ENCODE measurements at regions not wholly inside any gene's neighbourhood (a gene's known extent, or its start where the extent isn't known, plus 50 kb on each side); places are given as distances from the start of the nearest gene placed in this dataset.

DNA sequence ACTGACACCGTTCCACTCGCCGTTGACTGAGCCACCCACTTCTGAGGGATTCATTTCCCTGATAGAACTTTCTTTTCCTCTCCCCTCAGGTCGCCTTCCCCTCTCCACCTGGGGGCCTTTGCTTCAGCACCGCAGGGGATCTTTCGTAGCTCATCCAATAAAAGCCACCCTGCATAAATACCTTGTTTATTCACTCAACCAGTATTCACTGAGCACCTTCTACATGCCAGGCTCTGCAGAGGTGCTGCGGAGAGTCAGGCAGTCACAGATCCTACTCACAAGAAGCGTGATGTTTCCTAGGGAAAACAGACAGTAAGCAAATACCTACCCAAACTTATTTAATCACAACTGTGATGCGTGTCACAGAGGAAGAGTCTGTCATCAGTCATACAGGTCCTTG is 127.7 kb downstream of the TEX36 start:
- TF ChIP-seq, protein P1, sequence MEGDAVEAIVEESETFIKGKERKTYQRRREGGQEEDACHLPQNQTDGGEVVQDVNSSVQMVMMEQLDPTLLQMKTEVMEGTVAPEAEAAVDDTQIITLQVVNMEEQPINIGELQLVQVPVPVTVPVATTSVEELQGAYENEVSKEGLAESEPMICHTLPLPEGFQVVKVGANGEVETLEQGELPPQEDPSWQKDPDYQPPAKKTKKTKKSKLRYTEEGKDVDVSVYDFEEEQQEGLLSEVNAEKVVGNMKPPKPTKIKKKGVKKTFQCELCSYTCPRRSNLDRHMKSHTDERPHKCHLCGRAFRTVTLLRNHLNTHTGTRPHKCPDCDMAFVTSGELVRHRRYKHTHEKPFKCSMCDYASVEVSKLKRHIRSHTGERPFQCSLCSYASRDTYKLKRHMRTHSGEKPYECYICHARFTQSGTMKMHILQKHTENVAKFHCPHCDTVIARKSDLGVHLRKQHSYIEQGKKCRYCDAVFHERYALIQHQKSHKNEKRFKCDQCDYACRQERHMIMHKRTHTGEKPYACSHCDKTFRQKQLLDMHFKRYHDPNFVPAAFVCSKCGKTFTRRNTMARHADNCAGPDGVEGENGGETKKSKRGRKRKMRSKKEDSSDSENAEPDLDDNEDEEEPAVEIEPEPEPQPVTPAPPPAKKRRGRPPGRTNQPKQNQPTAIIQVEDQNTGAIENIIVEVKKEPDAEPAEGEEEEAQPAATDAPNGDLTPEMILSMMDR (IDR thresholded peaks at IDR 0.05): no peak
- TF ChIP-seq POLR2A (IDR thresholded peaks at IDR 0.05): no peak

All from right lobe of liver (tissue), 4 donors.